OCI-M1 (cell line): ENCODE measurements at regions not wholly inside any gene's neighbourhood (a gene's known extent, or its start where the extent isn't known, plus 50 kb on each side); places are given as distances from the start of the nearest gene placed in this dataset.

Source experiments
- DNase-seq: peaks from one replicate; lab custom pipeline; 2025; lab: John Stamatoyannopoulos, UW

- no peak for DNase-seq
Measured at GRCh38 chr2:38203446-38203810, 127.5 kb upstream of the CYP1B1 start.

GRCh38 chr2:38202713-38203445, 126.9 kb upstream of the CYP1B1 start:
- no peak for DNase-seq

- DNase-seq = no peak
Measured at GRCh38 chr2:38201784-38202183, 125.8 kb upstream of the CYP1B1 start.

GRCh38 chr2:38200598-38200997, 124.6 kb upstream of the CYP1B1 start:
- no peak for DNase-seq

GRCh38 chr2:38199127-38199526, 123.2 kb upstream of the CYP1B1 start:
- no peak for DNase-seq

GRCh38 chr2:38194751-38195150, 118.8 kb upstream of the CYP1B1 start:
- no peak for DNase-seq

- DNase-seq = no peak
Measured at GRCh38 chr2:38192976-38193375, 117.0 kb upstream of the CYP1B1 start.

GRCh38 chr2:38192046-38192445, 116.1 kb upstream of the CYP1B1 start:
- no peak for DNase-seq

GRCh38 chr2:38191516-38191915, 115.6 kb upstream of the CYP1B1 start:
- peak; percentile 28 for DNase-seq

- DNase-seq = peak; percentile 94
Measured at GRCh38 chr2:38190542-38191218, 114.7 kb upstream of the CYP1B1 start.

- DNase-seq = no peak
Measured at GRCh38 chr2:38187541-38188011, 111.6 kb upstream of the CYP1B1 start.

- DNase-seq = peak; percentile 51
Measured at GRCh38 chr2:38185012-38185491, 109.1 kb upstream of the CYP1B1 start.

- DNase-seq = no peak
Measured at GRCh38 chr2:38182492-38183003, 106.6 kb upstream of the CYP1B1 start.

GRCh38 chr2:38181806-38182491, 106.0 kb upstream of the CYP1B1 start:
- DNase-seq = no peak

GRCh38 chr2:38180754-38181153, 104.8 kb upstream of the CYP1B1 start:
- no peak for DNase-seq

- peak; percentile 67 for DNase-seq
Measured at GRCh38 chr2:38178556-38179419, 102.8 kb upstream of the CYP1B1 start.

- peak; percentile 85 for DNase-seq
Measured at GRCh38 chr2:38178119-38178518, 102.2 kb upstream of the CYP1B1 start.

- DNase-seq = no peak
Measured at GRCh38 chr2:38176619-38177021, 100.7 kb upstream of the CYP1B1 start.

- DNase-seq = no peak
Measured at GRCh38 chr2:38174646-38175423, 98.9 kb upstream of the CYP1B1 start.

- no peak for DNase-seq
Measured at GRCh38 chr2:38174131-38174530, 98.2 kb upstream of the CYP1B1 start.

- no peak for DNase-seq
Measured at GRCh38 chr2:38173683-38174082, 97.7 kb upstream of the CYP1B1 start.
